CD4-positive, alpha-beta T cell (primary cell): ENCODE measurements at regions not wholly inside any gene's neighbourhood (a gene's known extent, or its start where the extent isn't known, plus 50 kb on each side); places are given as distances from the start of the nearest gene placed in this dataset.

Experiments used
- ATAC-seq: fragments of 200-7000 bp; cut with Tn5 transposase; one replicate; pipeline ENCODE4 v1.10.0; 2022; ENCODE audit warnings: mild to moderate bottlenecking; ENCODE audit not compliant: poor library complexity
- CTCF ChIA-PET: fragments of 350-600 bp; sonication (Branson Sonifier 250); formaldehyde crosslinking; loops from one replicate; lab custom pipeline; 2021; ENCODE audit warnings: antibody characterized with exemption, inconsistent platforms; lab: Charles Lee
- POLR2A ChIA-PET: fragments of 350-600 bp; sonication (Branson Sonifier 250); formaldehyde crosslinking; loops from one replicate; lab custom pipeline; 2021; ENCODE audit warnings: antibody characterized with exemption, inconsistent platforms; lab: Charles Lee
- DNase-seq, 14 experiments: peaks; one replicate each; pipeline ENCODE4 v3.0.0-alpha.2; 2013 to 2020; ENCODE audit warnings: mixed read lengths in 2 of 14
- H3K27ac ChIP-seq, 2 donors: one replicate each; pipeline versions ENCODE4 v1.5.1 to v1.7.0; 2013; ENCODE audit warnings: low read length in 2 of 2, low read depth in 1 of 2, mild to moderate bottlenecking in 1 of 2
- H3K27me3 ChIP-seq, 2 experiments: 1 replicate in 1 of 2; 2 replicates in 1 of 2; pipeline versions ENCODE4 v1.6.1 to v1.7.0; 2013; ENCODE audit warnings: low read length in 2 of 2, control low read depth in 1 of 2, mild to moderate bottlenecking in 1 of 2, moderate library complexity in 1 of 2; ENCODE audit not compliant: insufficient read depth in 2 of 2, control insufficient read depth in 1 of 2
- H3K36me3 ChIP-seq: one replicate; pipeline ENCODE4 v1.6.1; 2013; ENCODE audit warnings: low read length, control low read depth; ENCODE audit not compliant: insufficient read depth
- H3K4me1 ChIP-seq: one replicate; pipeline ENCODE4 v1.6.1; 2013; ENCODE audit warnings: low read length, control low read depth; ENCODE audit not compliant: insufficient read depth
- H3K4me3 ChIP-seq: one replicate; pipeline ENCODE4 v1.5.1; 2013; ENCODE audit warnings: mild to moderate bottlenecking, low read length, moderate library complexity
- H3K9me3 ChIP-seq, 2 experiments: 1 replicate in 1 of 2; 2 replicates in 1 of 2; pipeline versions ENCODE4 v1.6.1 to v1.7.0; 2013; ENCODE audit warnings: low read length in 2 of 2, mild to moderate bottlenecking in 2 of 2, control low read depth in 1 of 2, moderate library complexity in 1 of 2; ENCODE audit not compliant: control insufficient read depth in 1 of 2, insufficient read depth in 1 of 2
- H3K27ac Mint-ChIP-seq: one replicate; pipeline ENCODE4 v1.8.0; 2020; ENCODE audit warnings: mixed read lengths
- H3K27me3 Mint-ChIP-seq: one replicate; pipeline ENCODE4 v1.8.0; 2021; ENCODE audit warnings: mixed read lengths
- H3K36me3 Mint-ChIP-seq: one replicate; pipeline ENCODE4 v1.8.0; 2021; ENCODE audit warnings: low read depth, mixed read lengths
- H3K4me1 Mint-ChIP-seq: one replicate; pipeline ENCODE4 v1.8.0; 2021; ENCODE audit warnings: low read depth, mixed read lengths
- H3K4me3 Mint-ChIP-seq: one replicate; pipeline ENCODE4 v1.8.0; 2020; ENCODE audit warnings: mild to moderate bottlenecking, mixed read lengths
- H3K9me3 Mint-ChIP-seq: one replicate; pipeline ENCODE4 v1.8.0; 2020; ENCODE audit warnings: mixed read lengths
- intact Hi-C, 2 experiments: fragments of 100-400 bp; cut with DNase I in 1 of 2; cut with micrococcal nuclease in 1 of 2; formaldehyde crosslinking; loops; one replicate each; pipeline versions ENCODE4 v1.15.1 to v1.9.0; 2023 to 2025; cut with DNase I, micrococcal nuclease
- TF ChIP-seq, protein P1 (sequence below): fragments of 200-600 bp; IDR thresholded peaks from one replicate; pipeline ENCODE4 v1.8.0; 2022; ENCODE audit warnings: antibody characterized with exemption, mild to moderate bottlenecking

DNA sequence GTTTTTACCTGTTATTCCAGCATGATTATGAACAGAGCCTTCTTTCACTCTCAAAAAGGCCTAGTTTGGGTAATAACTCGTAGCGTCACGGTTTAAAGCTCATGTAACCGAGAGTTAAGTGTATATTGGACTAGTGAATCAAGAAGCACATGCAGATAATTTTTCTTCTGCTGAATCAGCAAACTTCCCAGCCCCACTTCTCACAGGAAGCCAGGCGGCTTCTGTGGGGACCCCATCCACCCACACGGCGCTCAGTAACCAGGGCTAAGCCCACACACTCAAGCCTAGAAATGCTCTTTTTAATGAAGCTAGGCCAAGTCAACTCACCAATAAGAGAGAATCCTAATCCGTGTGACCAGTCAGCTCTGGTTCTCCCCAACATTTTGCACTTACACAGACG, 191.2 kb upstream of the MGMT start:
- Mint-ChIP-seq H3K4me3 (no peak overlapping the region), H3K4me1 (no peaks in the 10 kb centered on the region), H3K36me3 (no peaks in the 10 kb centered on the region), H3K9me3 (no peaks in the 10 kb centered on the region), H3K27ac (no peak overlapping the region), H3K27me3 (peaks cover 14% of the 10 kb centered on the region)
- intact Hi-C loops: no loop called here
- Histone ChIP-seq H3K4me3 (no peak overlapping the region), H3K9me3 (no peaks in the 10 kb centered on the region), H3K27ac (no peak overlapping the region), H3K36me3 (no peaks in the 10 kb centered on the region), H3K27me3 (no peaks in the 10 kb centered on the region), H3K4me1 (no peaks in the 10 kb centered on the region)
- ChIA-PET POLR2A (no interaction called here), CTCF (no interaction called here)
- TF ChIP-seq, protein P1, sequence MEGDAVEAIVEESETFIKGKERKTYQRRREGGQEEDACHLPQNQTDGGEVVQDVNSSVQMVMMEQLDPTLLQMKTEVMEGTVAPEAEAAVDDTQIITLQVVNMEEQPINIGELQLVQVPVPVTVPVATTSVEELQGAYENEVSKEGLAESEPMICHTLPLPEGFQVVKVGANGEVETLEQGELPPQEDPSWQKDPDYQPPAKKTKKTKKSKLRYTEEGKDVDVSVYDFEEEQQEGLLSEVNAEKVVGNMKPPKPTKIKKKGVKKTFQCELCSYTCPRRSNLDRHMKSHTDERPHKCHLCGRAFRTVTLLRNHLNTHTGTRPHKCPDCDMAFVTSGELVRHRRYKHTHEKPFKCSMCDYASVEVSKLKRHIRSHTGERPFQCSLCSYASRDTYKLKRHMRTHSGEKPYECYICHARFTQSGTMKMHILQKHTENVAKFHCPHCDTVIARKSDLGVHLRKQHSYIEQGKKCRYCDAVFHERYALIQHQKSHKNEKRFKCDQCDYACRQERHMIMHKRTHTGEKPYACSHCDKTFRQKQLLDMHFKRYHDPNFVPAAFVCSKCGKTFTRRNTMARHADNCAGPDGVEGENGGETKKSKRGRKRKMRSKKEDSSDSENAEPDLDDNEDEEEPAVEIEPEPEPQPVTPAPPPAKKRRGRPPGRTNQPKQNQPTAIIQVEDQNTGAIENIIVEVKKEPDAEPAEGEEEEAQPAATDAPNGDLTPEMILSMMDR: no peak
- ATAC-seq: no peak
- no peak for DNase-seq

DNA sequence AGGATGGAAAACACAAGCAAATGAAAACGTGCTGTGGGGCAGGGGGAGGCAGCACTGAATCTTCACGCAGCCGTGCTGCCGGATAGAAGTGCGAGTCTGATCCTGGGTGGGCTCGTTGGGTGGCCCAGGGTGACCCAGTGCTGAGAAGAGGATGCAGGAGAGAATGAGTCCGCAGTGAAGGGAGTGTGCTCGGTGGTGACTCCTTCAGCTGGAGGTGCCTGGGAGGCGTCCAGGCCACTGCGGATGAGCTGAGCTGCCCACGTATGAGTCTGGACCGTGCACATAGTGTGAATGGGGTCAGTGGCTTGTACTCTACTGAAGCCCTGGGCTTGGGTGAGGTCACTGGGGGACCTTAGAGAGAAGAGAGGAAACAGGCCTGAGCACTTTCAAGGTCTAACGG, 190.0 kb upstream of the MGMT start:
- Histone ChIP-seq H3K36me3 (no peaks in the 10 kb centered on the region), H3K27ac (no peak overlapping the region), H3K4me1 (no peaks in the 10 kb centered on the region), H3K9me3 (no peaks in the 10 kb centered on the region), H3K4me3 (no peak overlapping the region), H3K27me3 (peaks cover 0 to 2% of the 10 kb centered on the region in 2 experiments)
- H3K27ac Mint-ChIP-seq: no peak overlapping the region
- H3K4me1 Mint-ChIP-seq: no peaks in the 10 kb centered on the region
- POLR2A ChIA-PET: no interaction called here
- H3K36me3 Mint-ChIP-seq: no peaks in the 10 kb centered on the region
- peaks cover 3% of the 10 kb centered on the region for H3K9me3 Mint-ChIP-seq
- intact Hi-C loops: no loop called here
- peaks cover 18% of the 10 kb centered on the region for H3K27me3 Mint-ChIP-seq
- ATAC-seq (no peak), DNase-seq (no peak)
- TF ChIP-seq, protein P1: no peak
- no peak overlapping the region for H3K4me3 Mint-ChIP-seq
- CTCF ChIA-PET: no interaction called here

GRCh38 chr10:129277841-129278240, 189.2 kb upstream of the MGMT start:
- no peak for DNase-seq
- no peaks in the 10 kb centered on the region for H3K9me3 ChIP-seq
- TF ChIP-seq, protein P1: no peak
- H3K4me1 Mint-ChIP-seq: no peaks in the 10 kb centered on the region
- H3K4me1 ChIP-seq: no peaks in the 10 kb centered on the region
- H3K36me3 Mint-ChIP-seq: no peaks in the 10 kb centered on the region
- no peak overlapping the region for H3K27ac Mint-ChIP-seq
- POLR2A ChIA-PET: no interaction called here
- CTCF ChIA-PET: no interaction called here
- no peaks in the 10 kb centered on the region for H3K36me3 ChIP-seq
- no peak for ATAC-seq
- peaks cover 3% of the 10 kb centered on the region for H3K9me3 Mint-ChIP-seq
- peaks cover 0 to 2% of the 10 kb centered on the region in 2 experiments for H3K27me3 ChIP-seq
- intact Hi-C loops: no loop called here
- no peak overlapping the region for H3K4me3 Mint-ChIP-seq
- peaks cover 18% of the 10 kb centered on the region for H3K27me3 Mint-ChIP-seq
- no peak overlapping the region for H3K4me3 ChIP-seq
- H3K27ac ChIP-seq: no peak overlapping the region
